OCI-LY7 (cell line): ENCODE measurements at regions not wholly inside any gene's neighbourhood (a gene's known extent, or its start where the extent isn't known, plus 50 kb on each side); places are given as distances from the start of the nearest gene placed in this dataset.

ENCODE experiments used
- BruUV-seq: library from RNA; stranded (reverse); fragments of 400-500 nt; replicated peaks from 2 replicates; lab custom pipeline; 2021; lab: Mats Ljungman, UMichigan
- CTCF ChIA-PET: fragments of 300-600 bp; sonication (Branson Sonifier 250); formaldehyde crosslinking; loops from one replicate; lab custom pipeline; 2022; ENCODE audit warnings: antibody characterized with exemption; ENCODE audit not compliant: unreplicated experiment; lab: Charles Lee
- POLR2A ChIA-PET: fragments of 300-600 bp; sonication (Branson Sonifier 250); formaldehyde crosslinking; loops from one replicate; lab custom pipeline; 2022; ENCODE audit warnings: antibody characterized with exemption; lab: Charles Lee
- DNase-seq: peaks from one replicate; pipeline ENCODE4 v3.0.0-alpha.2; 2015; ENCODE audit warnings: low spot score
- H2AFZ ChIP-seq: fragments of 200-600 bp; sonication (generic), shearing (Covaris generic); 2 replicates; pipeline ENCODE4 v1.6.1; 2014; ENCODE audit warnings: mild to moderate bottlenecking, antibody characterized with exemption, low read length, moderate library complexity
- H3K27ac ChIP-seq: fragments of 200-600 bp; sonication (generic); 2 replicates; pipeline ENCODE4 v1.5.1; 2014; ENCODE audit warnings: mixed run types, low read depth, mild to moderate bottlenecking, moderate library complexity, low read length, inconsistent platforms; ENCODE audit not compliant: poor library complexity, severe bottlenecking
- H3K36me3 ChIP-seq: fragments of 200-600 bp; sonication (generic); 2 replicates; pipeline ENCODE4 v1.6.1; 2014; ENCODE audit warnings: mild to moderate bottlenecking, antibody characterized with exemption, low read length, moderate library complexity, mixed read lengths; ENCODE audit not compliant: insufficient read depth
- H3K4me1 ChIP-seq: fragments of 200-600 bp; sonication (generic); 2 replicates; pipeline ENCODE4 v1.5.1; 2014; ENCODE audit warnings: mild to moderate bottlenecking, low read length; ENCODE audit not compliant: insufficient read depth, poor library complexity, severe bottlenecking
- H3K4me2 ChIP-seq: fragments of 200-600 bp; sonication (generic); 2 replicates; pipeline ENCODE4 v1.6.1; 2014; ENCODE audit warnings: mild to moderate bottlenecking, low read length
- H3K4me3 ChIP-seq: fragments of 200-600 bp; sonication (generic); 2 replicates; pipeline ENCODE4 v1.5.1; 2014; ENCODE audit warnings: mild to moderate bottlenecking, low read depth, low read length; ENCODE audit not compliant: poor library complexity, severe bottlenecking
- H3K79me2 ChIP-seq: fragments of 200-600 bp; sonication (generic); 2 replicates; pipeline ENCODE4 v1.6.1; 2016; ENCODE audit warnings: low read depth, mild to moderate bottlenecking, low read length, moderate library complexity, mixed read lengths; ENCODE audit not compliant: insufficient read depth
- H3K9me2 ChIP-seq: fragments of 200-600 bp; sonication (generic); 2 replicates; pipeline ENCODE4 v1.6.1; 2016; ENCODE audit warnings: mild to moderate bottlenecking, low read length, mixed read lengths; ENCODE audit not compliant: insufficient read depth
- H3K9me3 ChIP-seq: fragments of 200-600 bp; sonication (generic); 2 replicates; pipeline ENCODE4 v1.6.1; 2014; ENCODE audit warnings: mild to moderate bottlenecking, mixed run types, low read length, mixed read lengths
- H4K20me1 ChIP-seq: fragments of 200-600 bp; sonication (generic); 2 replicates; pipeline ENCODE4 v1.6.1; 2014; ENCODE audit warnings: mild to moderate bottlenecking, antibody characterized with exemption, low read length, moderate library complexity, mixed read lengths; ENCODE audit not compliant: insufficient read depth
- CTCF ChIP-seq: fragments of 200-600 bp; sonication (generic); conservative IDR thresholded peaks from 2 replicates; pipeline ENCODE4 v1.5.1; 2014; ENCODE audit warnings: mild to moderate bottlenecking, antibody characterized with exemption, low read length, moderate library complexity, mixed read lengths
- EZH2phosphoT487 ChIP-seq: fragments of 200-600 bp; sonication (generic); IDR thresholded peaks from 2 replicates; pipeline ENCODE4 v1.6.1; 2018; ENCODE audit warnings: low read depth, borderline replicate concordance, mild to moderate bottlenecking, mixed run types, antibody characterized with exemption, low read length, moderate library complexity, mixed read lengths
- intact Hi-C: fragments of 100-400 bp; cut with micrococcal nuclease; formaldehyde crosslinking; loops from one replicate; pipeline ENCODE4 v1.10.0; 2022; ENCODE audit not compliant: unreplicated experiment

DNA sequence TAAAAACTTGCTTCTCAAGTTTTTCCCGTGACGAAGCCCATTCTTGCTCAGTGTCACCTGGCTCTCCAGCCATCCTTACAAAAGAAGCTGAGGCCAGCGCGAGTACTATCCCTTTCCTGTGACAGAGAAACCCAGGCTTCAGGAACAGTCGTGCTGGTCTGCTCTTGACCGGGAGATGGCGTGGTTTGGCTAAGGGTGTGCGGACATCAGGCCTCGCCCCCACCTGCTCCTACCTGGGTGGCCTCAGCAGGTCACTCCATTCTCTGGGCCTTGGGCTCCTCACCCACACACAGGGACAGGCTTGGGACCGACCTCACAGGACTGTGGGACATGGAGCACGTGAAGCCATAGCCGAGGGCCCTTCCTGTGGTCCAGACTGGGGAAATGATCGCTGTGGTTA lies 75.2 kb upstream of the CIBAR2 start:
- Histone ChIP-seq H3K79me2 (no peaks in the 10 kb centered on the region), H3K9me2 (no peaks in the 10 kb centered on the region), H3K4me3 (no peak overlapping the region), H3K36me3 (no peaks in the 10 kb centered on the region), H3K9me3 (no peaks in the 10 kb centered on the region), H3K4me2 (no peak overlapping the region), H2AFZ (no peak overlapping the region), H4K20me1 (no peaks in the 10 kb centered on the region), H3K4me1 (no peaks in the 10 kb centered on the region), H3K27ac (no peak overlapping the region)
- POLR2A ChIA-PET: no interaction called here
- CTCF ChIA-PET: no interaction called here
- intact Hi-C loops: no loop called here
- no peak for TF ChIP-seq EZH2phosphoT487
- no peak for TF ChIP-seq CTCF
- no TSS peak for BruUV-seq
- DNase-seq: no peak

DNA sequence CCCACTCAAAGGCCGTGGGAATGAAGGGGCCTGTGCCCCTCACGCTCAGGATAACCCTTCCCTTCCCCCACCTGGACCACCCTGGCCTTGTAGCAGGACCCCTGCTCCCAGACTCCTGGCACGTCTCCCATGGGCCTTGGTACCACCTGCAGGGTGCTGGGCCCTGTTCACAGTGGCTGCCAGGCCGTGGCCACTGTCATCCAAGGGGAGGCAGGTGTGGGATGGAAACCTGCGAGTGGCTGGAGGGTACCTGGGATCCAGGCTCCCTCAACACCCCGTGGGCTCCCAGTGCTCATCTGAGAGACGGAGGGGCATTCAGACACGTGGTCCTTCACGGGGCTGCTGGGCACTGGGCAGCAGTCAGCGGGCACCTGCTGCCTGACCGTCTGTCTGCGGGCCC lies 75.6 kb upstream of the CIBAR2 start:
- TF ChIP-seq EZH2phosphoT487 (no peak), CTCF (no peak)
- Histone ChIP-seq H3K9me3 (no peaks in the 10 kb centered on the region), H4K20me1 (no peaks in the 10 kb centered on the region), H3K4me1 (no peaks in the 10 kb centered on the region), H3K36me3 (no peaks in the 10 kb centered on the region), H3K9me2 (no peaks in the 10 kb centered on the region), H3K4me3 (no peak overlapping the region), H3K4me2 (no peak overlapping the region), H3K79me2 (no peaks in the 10 kb centered on the region), H2AFZ (no peak overlapping the region), H3K27ac (no peak overlapping the region)
- DNase-seq: no peak
- BruUV-seq: no TSS peak
- POLR2A ChIA-PET: no interaction called here
- intact Hi-C loops: no loop called here
- CTCF ChIA-PET: no interaction called here

DNA sequence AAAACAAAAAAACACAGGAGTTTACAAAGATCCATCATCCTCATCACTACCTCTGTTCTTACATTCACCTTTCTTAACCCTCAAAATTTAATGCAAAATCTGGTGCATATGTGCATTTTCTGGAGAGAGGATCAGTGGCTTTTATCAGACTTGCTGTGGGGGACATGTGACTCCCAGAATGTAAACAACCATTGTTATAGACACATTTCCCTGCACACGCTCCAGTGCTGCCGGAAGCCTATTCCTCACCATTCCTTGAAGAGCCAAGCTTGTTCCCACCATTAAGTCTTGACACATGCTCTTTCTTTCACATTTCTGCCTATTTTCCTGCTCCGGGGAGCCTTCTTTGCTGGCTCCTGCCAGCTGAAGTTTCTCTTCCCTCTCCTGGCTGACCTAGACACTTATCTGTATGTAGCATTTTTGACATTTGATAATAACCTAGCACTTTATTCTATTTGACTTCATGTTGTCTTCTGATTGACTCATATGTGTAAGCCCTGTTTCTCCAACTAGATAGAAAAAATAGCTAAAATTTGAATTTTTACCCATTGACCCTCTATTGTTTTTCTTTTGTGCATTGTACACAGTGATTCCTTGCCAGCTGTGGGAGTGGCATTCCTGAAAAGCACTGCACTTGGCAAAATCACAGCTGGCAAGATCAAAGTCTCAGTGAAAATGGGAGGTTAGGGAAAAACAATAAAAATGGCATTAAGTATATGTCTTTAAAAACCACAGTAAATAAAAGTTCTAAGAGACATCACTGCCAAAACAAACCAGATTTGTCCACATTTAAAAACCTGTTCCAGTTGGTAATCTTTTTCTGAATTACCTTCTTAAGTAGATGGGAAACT lies 76.8 kb upstream of the CIBAR2 start:
- no peak overlapping the region for H3K4me3 ChIP-seq
- no TSS peak for BruUV-seq
- H4K20me1 ChIP-seq: no peaks in the 10 kb centered on the region
- H3K4me2 ChIP-seq: no peak overlapping the region
- H3K79me2 ChIP-seq: no peaks in the 10 kb centered on the region
- ChIA-PET POLR2A (interaction anchor here (0.5 to 0.7 kb wide), 2 partner anchors 17 to 208 kb away, joined by 3 to 4 read pairs; no protein-coding TSS in a partner anchor), CTCF (no interaction called here)
- intact Hi-C loops: no loop called here
- no peaks in the 10 kb centered on the region for H3K9me3 ChIP-seq
- TF ChIP-seq EZH2phosphoT487 (no peak), CTCF (no peak)
- no peak for DNase-seq
- H3K36me3 ChIP-seq: no peaks in the 10 kb centered on the region
- H3K9me2 ChIP-seq: no peaks in the 10 kb centered on the region
- no peaks in the 10 kb centered on the region for H3K4me1 ChIP-seq
- no peak overlapping the region for H2AFZ ChIP-seq
- H3K27ac ChIP-seq: no peak overlapping the region
